GM18909 (cell line): ENCODE measurements at regions not wholly inside any gene's neighbourhood (a gene's known extent, or its start where the extent isn't known, plus 50 kb on each side); places are given as distances from the start of the nearest gene placed in this dataset.
A peak's percentile ranks its signal among the peaks of the same experiment; 100 is the strongest.

ENCODE experiments used
- ATAC-seq: cut with Tn5 transposase; IDR thresholded peaks from one replicate; pipeline ENCODE4 v1.9.1; 2021; ENCODE audit warnings: mild to moderate bottlenecking; ENCODE audit not compliant: unreplicated experiment, poor library complexity

- ATAC-seq: no peak
Measured at GRCh38 chr9:18362166-18362565, 111.8 kb upstream of the ADAMTSL1 start.

- ATAC-seq: no peak
Measured at GRCh38 chr9:18362901-18363685, 110.9 kb upstream of the ADAMTSL1 start.

- ATAC-seq: no peak
Measured at GRCh38 chr9:18365651-18366050, 108.3 kb upstream of the ADAMTSL1 start.

- ATAC-seq: peak; percentile 65
Measured at GRCh38 chr9:18366184-18366583, 107.8 kb upstream of the ADAMTSL1 start.

GRCh38 chr9:18368206-18368605 lies 105.7 kb upstream of the ADAMTSL1 start:
- no peak for ATAC-seq

GRCh38 chr9:18371141-18371540 lies 102.8 kb upstream of the ADAMTSL1 start:
- no peak for ATAC-seq

GRCh38 chr9:18371621-18372020 lies 102.3 kb upstream of the ADAMTSL1 start:
- ATAC-seq: no peak

- no peak for ATAC-seq
Measured at GRCh38 chr9:18379073-18379811, 94.7 kb upstream of the ADAMTSL1 start.

- ATAC-seq: no peak
Measured at GRCh38 chr9:18382243-18382642, 91.7 kb upstream of the ADAMTSL1 start.

GRCh38 chr9:18384066-18384465 lies 89.9 kb upstream of the ADAMTSL1 start:
- ATAC-seq: no peak

- ATAC-seq: no peak
Measured at GRCh38 chr9:18385696-18386490, 88.1 kb upstream of the ADAMTSL1 start.

- ATAC-seq: no peak
Measured at GRCh38 chr9:18390393-18390792, 83.6 kb upstream of the ADAMTSL1 start.

- no peak for ATAC-seq
Measured at GRCh38 chr9:18393340-18394130, 80.4 kb upstream of the ADAMTSL1 start.

GRCh38 chr9:18394847-18395351 lies 79.1 kb upstream of the ADAMTSL1 start:
- ATAC-seq: no peak

- no peak for ATAC-seq
Measured at GRCh38 chr9:18396102-18396728, 77.7 kb upstream of the ADAMTSL1 start.

- no peak for ATAC-seq
Measured at GRCh38 chr9:18397076-18397475, 76.9 kb upstream of the ADAMTSL1 start.

- no peak for ATAC-seq
Measured at GRCh38 chr9:18398038-18398437, 75.9 kb upstream of the ADAMTSL1 start.

- ATAC-seq: no peak
Measured at GRCh38 chr9:18404434-18405029, 69.4 kb upstream of the ADAMTSL1 start.

GRCh38 chr9:18405240-18405639 lies 68.7 kb upstream of the ADAMTSL1 start:
- no peak for ATAC-seq
